ENCODE measurements at regions not wholly inside any gene's neighbourhood (a gene's known extent, or its start where the extent isn't known, plus 50 kb on each side); places are given as distances from the start of the nearest gene placed in this dataset.

DNA sequence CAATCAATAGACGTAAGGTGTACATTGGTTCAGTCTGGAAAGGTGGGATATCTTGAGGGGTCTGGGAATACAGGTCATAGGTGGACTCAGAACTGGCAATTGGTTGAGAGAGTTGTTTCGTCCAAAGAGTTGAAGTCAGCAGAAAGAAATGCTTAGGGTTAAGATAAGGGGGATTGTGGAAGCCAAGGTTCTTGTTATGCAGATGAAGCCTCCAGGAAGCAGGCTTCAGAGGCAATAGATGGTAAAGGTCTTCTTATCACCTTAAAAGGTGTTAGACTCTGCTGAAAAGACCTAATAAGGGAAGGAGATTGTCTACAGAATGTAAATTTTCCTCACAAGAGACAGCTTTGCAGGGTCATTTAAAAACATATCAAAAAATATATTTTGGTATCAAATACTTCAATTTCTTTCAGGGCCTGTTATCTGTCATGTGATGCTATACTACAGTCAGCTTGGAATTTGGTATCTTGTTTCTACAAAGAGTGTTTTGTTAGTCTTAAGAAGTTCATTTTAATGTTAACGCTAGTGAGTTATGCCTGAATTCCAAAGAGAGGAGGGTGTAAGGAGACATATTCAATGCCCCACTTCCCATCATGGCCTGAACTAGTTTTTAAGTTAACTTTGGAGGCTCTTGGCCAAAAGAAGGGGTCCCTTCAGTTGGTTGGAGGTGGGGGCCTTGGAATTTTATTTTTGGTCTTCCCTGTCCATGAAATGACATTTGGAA, 378.2 kb upstream of the ROBO2 start (continued):
- TF ChIP-seq, protein P1, sequence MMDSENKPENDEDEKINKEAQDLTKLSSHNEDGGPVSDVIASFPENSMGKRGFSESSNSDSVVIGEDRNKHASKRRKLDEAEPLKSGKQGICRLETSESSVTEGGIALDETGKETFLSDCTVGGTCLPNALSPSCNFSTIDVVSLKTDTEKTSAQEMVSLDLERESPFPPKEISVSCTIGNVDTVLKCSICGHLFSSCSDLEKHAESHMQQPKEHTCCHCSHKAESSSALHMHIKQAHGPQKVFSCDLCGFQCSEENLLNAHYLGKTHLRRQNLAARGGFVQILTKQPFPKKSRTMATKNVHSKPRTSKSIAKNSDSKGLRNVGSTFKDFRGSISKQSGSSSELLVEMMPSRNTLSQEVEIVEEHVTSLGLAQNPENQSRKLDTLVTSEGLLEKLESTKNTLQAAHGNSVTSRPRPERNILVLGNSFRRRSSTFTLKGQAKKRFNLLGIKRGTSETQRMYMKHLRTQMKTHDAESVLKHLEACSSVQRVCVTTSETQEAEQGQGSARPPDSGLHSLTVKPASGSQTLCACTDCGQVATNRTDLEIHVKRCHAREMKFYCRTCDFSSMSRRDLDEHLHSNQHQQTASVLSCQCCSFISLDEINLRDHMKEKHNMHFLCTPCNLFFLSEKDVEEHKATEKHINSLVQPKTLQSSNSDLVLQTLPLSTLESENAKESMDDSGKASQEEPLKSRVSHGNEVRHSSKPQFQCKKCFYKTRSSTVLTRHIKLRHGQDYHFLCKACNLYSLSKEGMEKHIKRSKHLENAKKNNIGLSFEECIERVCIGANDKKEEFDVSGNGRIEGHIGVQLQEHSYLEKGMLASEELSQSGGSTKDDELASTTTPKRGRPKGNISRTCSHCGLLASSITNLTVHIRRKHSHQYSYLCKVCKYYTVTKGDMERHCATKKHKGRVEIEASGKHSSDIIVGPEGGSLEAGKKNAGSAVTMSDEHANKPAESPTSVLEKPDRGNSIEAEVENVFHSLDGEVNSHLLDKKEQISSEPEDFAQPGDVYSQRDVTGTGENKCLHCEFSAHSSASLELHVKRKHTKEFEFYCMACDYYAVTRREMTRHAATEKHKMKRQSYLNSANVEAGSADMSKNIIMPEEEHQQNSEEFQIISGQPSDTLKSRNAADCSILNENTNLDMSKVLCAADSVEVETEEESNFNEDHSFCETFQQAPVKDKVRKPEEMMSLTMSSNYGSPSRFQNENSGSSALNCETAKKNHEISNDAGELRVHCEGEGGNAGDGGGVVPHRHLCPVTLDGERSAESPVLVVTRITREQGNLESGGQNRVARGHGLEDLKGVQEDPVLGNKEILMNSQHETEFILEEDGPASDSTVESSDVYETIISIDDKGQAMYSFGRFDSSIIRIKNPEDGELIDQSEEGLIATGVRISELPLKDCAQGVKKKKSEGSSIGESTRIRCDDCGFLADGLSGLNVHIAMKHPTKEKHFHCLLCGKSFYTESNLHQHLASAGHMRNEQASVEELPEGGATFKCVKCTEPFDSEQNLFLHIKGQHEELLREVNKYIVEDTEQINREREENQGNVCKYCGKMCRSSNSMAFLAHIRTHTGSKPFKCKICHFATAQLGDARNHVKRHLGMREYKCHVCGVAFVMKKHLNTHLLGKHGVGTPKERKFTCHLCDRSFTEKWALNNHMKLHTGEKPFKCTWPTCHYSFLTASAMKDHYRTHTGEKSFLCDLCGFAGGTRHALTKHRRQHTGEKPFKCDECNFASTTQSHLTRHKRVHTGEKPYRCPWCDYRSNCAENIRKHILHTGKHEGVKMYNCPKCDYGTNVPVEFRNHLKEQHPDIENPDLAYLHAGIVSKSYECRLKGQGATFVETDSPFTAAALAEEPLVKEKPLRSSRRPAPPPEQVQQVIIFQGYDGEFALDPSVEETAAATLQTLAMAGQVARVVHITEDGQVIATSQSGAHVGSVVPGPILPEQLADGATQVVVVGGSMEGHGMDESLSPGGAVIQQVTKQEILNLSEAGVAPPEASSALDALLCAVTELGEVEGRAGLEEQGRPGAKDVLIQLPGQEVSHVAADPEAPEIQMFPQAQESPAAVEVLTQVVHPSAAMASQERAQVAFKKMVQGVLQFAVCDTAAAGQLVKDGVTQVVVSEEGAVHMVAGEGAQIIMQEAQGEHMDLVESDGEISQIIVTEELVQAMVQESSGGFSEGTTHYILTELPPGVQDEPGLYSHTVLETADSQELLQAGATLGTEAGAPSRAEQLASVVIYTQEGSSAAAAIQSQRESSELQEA (IDR thresholded peaks at IDR 0.05; ENCODE audit: low read depth): no peak
- no peak for TF ChIP-seq CHD4 (IDR thresholded peaks at IDR 0.05; ENCODE audit: insufficient read depth, insufficient replicate concordance, low read depth, low read length, poor library complexity, severe bottlenecking)

All from K562 (cell line).